ENCODE measurements at regions not wholly inside any gene's neighbourhood (a gene's known extent, or its start where the extent isn't known, plus 50 kb on each side); places are given as distances from the start of the nearest gene placed in this dataset.

DNA sequence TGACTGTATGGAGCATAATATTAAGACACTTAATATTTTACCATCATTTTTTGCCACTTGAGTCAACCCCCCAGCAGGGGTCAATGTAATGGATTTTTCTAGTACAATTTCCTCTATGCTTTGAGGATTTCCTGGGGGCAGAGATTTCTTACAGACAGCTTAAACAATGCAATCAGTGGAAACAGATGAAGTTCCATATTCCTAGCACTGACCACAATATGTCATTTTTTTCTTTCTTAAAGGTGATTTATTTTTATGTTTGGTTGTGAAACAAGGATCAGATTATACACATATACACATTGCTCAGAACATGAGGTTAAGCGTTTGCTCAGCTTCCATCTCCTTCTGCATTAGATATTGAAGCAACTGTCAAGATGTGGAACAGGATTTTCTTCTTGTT is 82.0 kb upstream of the ID4 start:
- no peak for TF ChIP-seq MXI1 (IDR thresholded peaks at IDR 0.05; ENCODE audit: low read depth, low read length)
- no peak for TF ChIP-seq RAD21 (IDR thresholded peaks at IDR 0.05; ENCODE audit: low read length)
- TF ChIP-seq CTCF (IDR thresholded peaks at IDR 0.05): no peak
- no peak for TF ChIP-seq PBX3 (IDR thresholded peaks at IDR 0.05)
- no peak for TF ChIP-seq EP300 (IDR thresholded peaks at IDR 0.05; ENCODE audit: borderline replicate concordance in 1 of 2, low read depth in 1 of 2, low read length in 1 of 2)
- TF ChIP-seq, protein P1, sequence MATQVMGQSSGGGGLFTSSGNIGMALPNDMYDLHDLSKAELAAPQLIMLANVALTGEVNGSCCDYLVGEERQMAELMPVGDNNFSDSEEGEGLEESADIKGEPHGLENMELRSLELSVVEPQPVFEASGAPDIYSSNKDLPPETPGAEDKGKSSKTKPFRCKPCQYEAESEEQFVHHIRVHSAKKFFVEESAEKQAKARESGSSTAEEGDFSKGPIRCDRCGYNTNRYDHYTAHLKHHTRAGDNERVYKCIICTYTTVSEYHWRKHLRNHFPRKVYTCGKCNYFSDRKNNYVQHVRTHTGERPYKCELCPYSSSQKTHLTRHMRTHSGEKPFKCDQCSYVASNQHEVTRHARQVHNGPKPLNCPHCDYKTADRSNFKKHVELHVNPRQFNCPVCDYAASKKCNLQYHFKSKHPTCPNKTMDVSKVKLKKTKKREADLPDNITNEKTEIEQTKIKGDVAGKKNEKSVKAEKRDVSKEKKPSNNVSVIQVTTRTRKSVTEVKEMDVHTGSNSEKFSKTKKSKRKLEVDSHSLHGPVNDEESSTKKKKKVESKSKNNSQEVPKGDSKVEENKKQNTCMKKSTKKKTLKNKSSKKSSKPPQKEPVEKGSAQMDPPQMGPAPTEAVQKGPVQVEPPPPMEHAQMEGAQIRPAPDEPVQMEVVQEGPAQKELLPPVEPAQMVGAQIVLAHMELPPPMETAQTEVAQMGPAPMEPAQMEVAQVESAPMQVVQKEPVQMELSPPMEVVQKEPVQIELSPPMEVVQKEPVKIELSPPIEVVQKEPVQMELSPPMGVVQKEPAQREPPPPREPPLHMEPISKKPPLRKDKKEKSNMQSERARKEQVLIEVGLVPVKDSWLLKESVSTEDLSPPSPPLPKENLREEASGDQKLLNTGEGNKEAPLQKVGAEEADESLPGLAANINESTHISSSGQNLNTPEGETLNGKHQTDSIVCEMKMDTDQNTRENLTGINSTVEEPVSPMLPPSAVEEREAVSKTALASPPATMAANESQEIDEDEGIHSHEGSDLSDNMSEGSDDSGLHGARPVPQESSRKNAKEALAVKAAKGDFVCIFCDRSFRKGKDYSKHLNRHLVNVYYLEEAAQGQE (IDR thresholded peaks at IDR 0.05; ENCODE audit: low read depth, low read length): no peak
- no peak for TF ChIP-seq POLR2AphosphoS5 (IDR thresholded peaks at IDR 0.05; ENCODE audit: low read depth, low read length)
- TF ChIP-seq USF2 (IDR thresholded peaks at IDR 0.05; ENCODE audit: borderline replicate concordance, low read depth, low read length): no peak
- no peak for TF ChIP-seq SIN3A (IDR thresholded peaks at IDR 0.05; ENCODE audit: borderline replicate concordance, low read depth, low read length)
- no peak for TF ChIP-seq TAF1 (IDR thresholded peaks at IDR 0.05; ENCODE audit: borderline replicate concordance, low read depth, low read length)
- TF ChIP-seq, protein P2, sequence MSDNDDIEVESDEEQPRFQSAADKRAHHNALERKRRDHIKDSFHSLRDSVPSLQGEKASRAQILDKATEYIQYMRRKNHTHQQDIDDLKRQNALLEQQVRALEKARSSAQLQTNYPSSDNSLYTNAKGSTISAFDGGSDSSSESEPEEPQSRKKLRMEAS (IDR thresholded peaks at IDR 0.05; ENCODE audit: low read depth): no peak
